Astrocyte of the cerebellum (primary cell): ENCODE measurements at regions not wholly inside any gene's neighbourhood (a gene's known extent, or its start where the extent isn't known, plus 50 kb on each side); places are given as distances from the start of the nearest gene placed in this dataset.

ENCODE experiments used
- DNase-seq: peaks from one replicate; pipeline ENCODE4 v3.0.0-alpha.2; 2011; ENCODE audit warnings: low read depth
- H3K4me3 ChIP-seq: 2 replicates; pipeline ENCODE4 v1.5.1; 2011; ENCODE audit warnings: mild to moderate bottlenecking, low read depth, low read length, moderate library complexity
- CTCF ChIP-seq: IDR thresholded peaks from 2 replicates; pipeline ENCODE4 v1.5.1; 2012; ENCODE audit warnings: low read length, low read depth, moderate library complexity, mild to moderate bottlenecking; ENCODE audit errors: missing control alignments
- in situ Hi-C: cut with HindIII; loops from 2 replicates; pipeline ENCODE4 v1.10.0; 2017; ENCODE audit warnings: low sequenced_read_pairs

- no peak overlapping the region for H3K4me3 ChIP-seq
- no peak for TF ChIP-seq CTCF
- in situ Hi-C loops, result no loop called here
- peak; percentile 3 for DNase-seq
Observed at GRCh38 chr18:53790786-53791185, 433.7 kb downstream of the MBD2 start.

GRCh38 chr18:53789376-53790247 is 434.9 kb downstream of the MBD2 start:
- DNase-seq, result no peak
- in situ Hi-C loops, result no loop called here
- no peak overlapping the region for H3K4me3 ChIP-seq
- TF ChIP-seq CTCF, result no peak

GRCh38 chr18:53785811-53786210 is 438.7 kb downstream of the MBD2 start:
- no peak for DNase-seq
- TF ChIP-seq CTCF, result no peak
- H3K4me3 ChIP-seq, result no peak overlapping the region
- in situ Hi-C loops, result no loop called here

GRCh38 chr18:53784253-53784652 is 440.2 kb downstream of the MBD2 start:
- in situ Hi-C loops, result no loop called here
- no peak for DNase-seq
- no peak overlapping the region for H3K4me3 ChIP-seq
- TF ChIP-seq CTCF, result no peak

GRCh38 chr18:53780666-53781065 is 443.8 kb downstream of the MBD2 start:
- in situ Hi-C loops, result no loop called here
- no peak overlapping the region for H3K4me3 ChIP-seq
- no peak for TF ChIP-seq CTCF
- no peak for DNase-seq

- DNase-seq, result no peak
- TF ChIP-seq CTCF, result no peak
- no peak overlapping the region for H3K4me3 ChIP-seq
- in situ Hi-C loops, result no loop called here
Observed at GRCh38 chr18:53772293-53772692, 452.2 kb downstream of the MBD2 start.
